ENCODE measurements at regions not wholly inside any gene's neighbourhood (a gene's known extent, or its start where the extent isn't known, plus 50 kb on each side); places are given as distances from the start of the nearest gene placed in this dataset.

GRCh38 chr3:88704338-88704737 lies 403.1 kb upstream of the EPHA3 start:
- no peak overlapping the region for H3K27ac ChIP-seq (ENCODE audit: low read depth in 1 of 2, low read length in 1 of 2)
- H3K36me3 ChIP-seq (ENCODE audit: control insufficient read depth in 4 of 4, insufficient read depth in 4 of 4, low read length in 4 of 4) = no peaks in the 10 kb centered on the region
- no peaks in the 10 kb centered on the region for H3K27me3 ChIP-seq (ENCODE audit: control insufficient read depth in 3 of 3, insufficient read depth in 3 of 3, low read length in 2 of 3)
- TF ChIP-seq, protein P1, sequence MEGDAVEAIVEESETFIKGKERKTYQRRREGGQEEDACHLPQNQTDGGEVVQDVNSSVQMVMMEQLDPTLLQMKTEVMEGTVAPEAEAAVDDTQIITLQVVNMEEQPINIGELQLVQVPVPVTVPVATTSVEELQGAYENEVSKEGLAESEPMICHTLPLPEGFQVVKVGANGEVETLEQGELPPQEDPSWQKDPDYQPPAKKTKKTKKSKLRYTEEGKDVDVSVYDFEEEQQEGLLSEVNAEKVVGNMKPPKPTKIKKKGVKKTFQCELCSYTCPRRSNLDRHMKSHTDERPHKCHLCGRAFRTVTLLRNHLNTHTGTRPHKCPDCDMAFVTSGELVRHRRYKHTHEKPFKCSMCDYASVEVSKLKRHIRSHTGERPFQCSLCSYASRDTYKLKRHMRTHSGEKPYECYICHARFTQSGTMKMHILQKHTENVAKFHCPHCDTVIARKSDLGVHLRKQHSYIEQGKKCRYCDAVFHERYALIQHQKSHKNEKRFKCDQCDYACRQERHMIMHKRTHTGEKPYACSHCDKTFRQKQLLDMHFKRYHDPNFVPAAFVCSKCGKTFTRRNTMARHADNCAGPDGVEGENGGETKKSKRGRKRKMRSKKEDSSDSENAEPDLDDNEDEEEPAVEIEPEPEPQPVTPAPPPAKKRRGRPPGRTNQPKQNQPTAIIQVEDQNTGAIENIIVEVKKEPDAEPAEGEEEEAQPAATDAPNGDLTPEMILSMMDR (IDR thresholded peaks at IDR 0.05; ENCODE audit: control extremely low read depth, extremely low read depth) = no peak
- H3K9ac ChIP-seq (ENCODE audit: insufficient read depth in 1 of 2, low read length in 2 of 2) = no peak overlapping the region
- no peaks in the 10 kb centered on the region for H3K9me3 ChIP-seq (ENCODE audit: control insufficient read depth in 4 of 4, insufficient read depth in 3 of 4, low read length in 3 of 4)
- DNase-seq (no peak), ATAC-seq (ENCODE audit: insufficient read depth, low FRiP score) (no peak)
- peaks cover 0 to 3% (median 0%) of the 10 kb centered on the region in 5 donors for H3K4me1 ChIP-seq (ENCODE audit: control insufficient read depth in 5 of 5, insufficient read depth in 5 of 5, low read length in 5 of 5)
- WGBS, 2 donors = 82 to 93% methylated on average over 3 of the region's 3 CpGs
- H3K4me3 ChIP-seq = no peak overlapping the region

GRCh38 chr3:88707837-88708236 lies 399.6 kb upstream of the EPHA3 start:
- 77 to 81% methylated on average over 1 of the region's 1 CpG for WGBS, 2 donors
- H3K27ac ChIP-seq (ENCODE audit: low read depth in 1 of 2, low read length in 1 of 2) = no peak overlapping the region
- H3K9ac ChIP-seq (ENCODE audit: insufficient read depth in 1 of 2, low read length in 2 of 2) = no peak overlapping the region
- peaks cover 0 to 3% (median 0%) of the 10 kb centered on the region in 4 donors for H3K9me3 ChIP-seq (ENCODE audit: control insufficient read depth in 4 of 4, insufficient read depth in 3 of 4, low read length in 3 of 4)
- TF ChIP-seq, protein P1 (IDR thresholded peaks at IDR 0.05; ENCODE audit: control extremely low read depth, extremely low read depth) = no peak
- H3K27me3 ChIP-seq (ENCODE audit: control insufficient read depth in 3 of 3, insufficient read depth in 3 of 3, low read length in 2 of 3) = no peaks in the 10 kb centered on the region
- H3K36me3 ChIP-seq (ENCODE audit: control insufficient read depth in 4 of 4, insufficient read depth in 4 of 4, low read length in 4 of 4) = no peaks in the 10 kb centered on the region
- DNase-seq (no peak), ATAC-seq (ENCODE audit: insufficient read depth, low FRiP score) (no peak)
- no peak overlapping the region for H3K4me3 ChIP-seq
- H3K4me1 ChIP-seq (ENCODE audit: control insufficient read depth in 5 of 5, insufficient read depth in 5 of 5, low read length in 5 of 5) = peaks cover 0 to 3% (median 0%) of the 10 kb centered on the region in 5 donors

DNA sequence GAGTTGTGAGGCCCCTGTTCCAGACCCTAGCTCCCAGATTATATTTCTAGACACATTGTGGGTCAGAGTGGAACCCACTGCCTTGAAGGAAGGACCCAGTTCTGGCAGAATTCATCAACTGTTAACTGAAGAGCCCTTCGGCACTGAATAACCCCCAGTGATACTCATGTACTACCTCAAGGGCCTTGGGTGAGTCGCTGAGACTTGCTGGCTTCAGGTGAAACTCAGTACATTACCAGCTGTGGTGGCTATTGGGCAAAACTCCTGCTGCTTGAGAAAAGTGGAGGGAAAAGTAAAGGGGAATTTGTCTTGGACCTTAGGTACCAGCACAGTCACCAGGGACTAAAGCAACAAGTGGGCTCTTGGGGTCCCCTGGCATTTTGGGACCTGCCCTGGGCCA lies 394.9 kb upstream of the EPHA3 start:
- WGBS, 2 donors = 85 to 94% methylated on average over 2 of the region's 2 CpGs
- H3K27ac ChIP-seq (ENCODE audit: low read depth in 1 of 2, low read length in 1 of 2) = no peak overlapping the region
- no peak for ATAC-seq (ENCODE audit: insufficient read depth, low FRiP score)
- DNase-seq = no peak
- TF ChIP-seq, protein P1 (IDR thresholded peaks at IDR 0.05; ENCODE audit: control extremely low read depth, extremely low read depth) = no peak
- no peak overlapping the region for H3K9ac ChIP-seq (ENCODE audit: insufficient read depth in 1 of 2, low read length in 2 of 2)
- peaks cover 0 to 3% (median 0%) of the 10 kb centered on the region in 5 donors for H3K4me1 ChIP-seq (ENCODE audit: control insufficient read depth in 5 of 5, insufficient read depth in 5 of 5, low read length in 5 of 5)
- H3K9me3 ChIP-seq (ENCODE audit: control insufficient read depth in 4 of 4, insufficient read depth in 3 of 4, low read length in 3 of 4) = peaks cover 0 to 5% (median 0%) of the 10 kb centered on the region in 4 donors
- H3K27me3 ChIP-seq (ENCODE audit: control insufficient read depth in 3 of 3, insufficient read depth in 3 of 3, low read length in 2 of 3) = no peaks in the 10 kb centered on the region
- no peak overlapping the region for H3K4me3 ChIP-seq
- H3K36me3 ChIP-seq (ENCODE audit: control insufficient read depth in 4 of 4, insufficient read depth in 4 of 4, low read length in 4 of 4) = no peaks in the 10 kb centered on the region

- DNase-seq (no peak), ATAC-seq (ENCODE audit: insufficient read depth, low FRiP score) (no peak)
- no peak overlapping the region for H3K27ac ChIP-seq (ENCODE audit: low read depth in 1 of 2, low read length in 1 of 2)
- no peaks in the 10 kb centered on the region for H3K36me3 ChIP-seq (ENCODE audit: control insufficient read depth in 4 of 4, insufficient read depth in 4 of 4, low read length in 4 of 4)
- no peak overlapping the region for H3K9ac ChIP-seq (ENCODE audit: insufficient read depth in 1 of 2, low read length in 2 of 2)
- TF ChIP-seq, protein P1 (IDR thresholded peaks at IDR 0.05; ENCODE audit: control extremely low read depth, extremely low read depth) = no peak
- 87 to 92% methylated on average over 2 of the region's 2 CpGs for WGBS, 2 donors
- H3K9me3 ChIP-seq (ENCODE audit: control insufficient read depth in 4 of 4, insufficient read depth in 3 of 4, low read length in 3 of 4) = peaks cover 0 to 5% (median 0%) of the 10 kb centered on the region in 4 donors
- no peaks in the 10 kb centered on the region for H3K4me1 ChIP-seq (ENCODE audit: control insufficient read depth in 5 of 5, insufficient read depth in 5 of 5, low read length in 5 of 5)
- no peaks in the 10 kb centered on the region for H3K27me3 ChIP-seq (ENCODE audit: control insufficient read depth in 3 of 3, insufficient read depth in 3 of 3, low read length in 2 of 3)
- no peak overlapping the region for H3K4me3 ChIP-seq
Measured at GRCh38 chr3:88713233-88713691, 394.2 kb upstream of the EPHA3 start.

Measured in lung (tissue), 11 donors.